ENCODE measurements at regions not wholly inside any gene's neighbourhood (a gene's known extent, or its start where the extent isn't known, plus 50 kb on each side); places are given as distances from the start of the nearest gene placed in this dataset.

DNA sequence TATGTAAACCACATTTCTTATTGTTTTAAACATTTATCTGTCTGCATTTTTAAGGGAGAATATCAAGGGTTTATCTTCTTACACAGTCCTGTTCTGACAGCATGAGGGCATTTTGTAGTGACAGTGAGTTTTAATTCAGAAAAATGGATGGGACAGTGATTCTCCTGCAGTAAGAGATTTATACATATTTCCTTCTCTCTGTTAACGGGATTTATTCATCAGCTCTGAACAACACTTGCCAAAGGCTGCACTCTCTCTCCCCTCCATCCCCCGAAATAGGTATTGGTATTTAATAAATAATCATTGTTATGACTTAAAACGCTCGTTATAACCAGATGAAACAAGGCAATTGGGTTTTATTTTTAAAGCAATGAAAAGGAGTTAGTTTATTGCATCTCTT lies 410.9 kb downstream of the STIM2 start:
- peaks cover 14% of the 10 kb centered on the region for H3K4me1 ChIP-seq (ENCODE audit: control insufficient read depth, insufficient read depth, low read length)
- H3K9me3 ChIP-seq (ENCODE audit: control insufficient read depth, low read length), result no peaks in the 10 kb centered on the region
- no peak overlapping the region for H3K4me3 ChIP-seq (ENCODE audit: low read length)
- no peaks in the 10 kb centered on the region for H3K27me3 ChIP-seq (replicated peaks; ENCODE audit: control insufficient read depth, insufficient read depth, low read length)
- H3K9ac ChIP-seq (ENCODE audit: low read length), result no peak overlapping the region
- H3K36me3 ChIP-seq (ENCODE audit: control insufficient read depth, insufficient read depth, low read length, severe bottlenecking), result no peaks in the 10 kb centered on the region
- no peak for DNase-seq (ENCODE audit: low read depth)

DNA sequence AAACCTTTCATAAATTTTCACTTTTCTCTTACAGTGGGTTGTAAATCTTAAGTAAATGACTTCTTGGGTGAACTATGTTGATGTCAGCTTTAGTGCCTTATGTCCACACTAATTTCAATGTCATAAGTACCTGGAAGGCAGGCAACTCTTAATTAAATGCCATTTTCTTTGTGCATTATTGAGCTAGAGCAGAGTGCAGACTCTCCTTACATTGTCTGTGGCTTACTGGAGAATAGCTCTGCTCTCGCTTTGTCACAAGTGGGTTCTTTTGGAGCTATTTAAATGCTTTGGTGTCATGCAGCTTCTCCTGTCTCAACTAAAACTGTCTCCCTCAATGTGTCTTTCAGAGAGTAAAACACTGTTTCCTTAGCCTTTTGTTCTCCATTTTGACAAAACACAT lies 411.6 kb downstream of the STIM2 start:
- no peak for DNase-seq (ENCODE audit: low read depth)
- Histone ChIP-seq H3K9ac (ENCODE audit: low read length) (no peak overlapping the region), H3K4me1 (ENCODE audit: control insufficient read depth, insufficient read depth, low read length) (peaks cover 7% of the 10 kb centered on the region)

DNA sequence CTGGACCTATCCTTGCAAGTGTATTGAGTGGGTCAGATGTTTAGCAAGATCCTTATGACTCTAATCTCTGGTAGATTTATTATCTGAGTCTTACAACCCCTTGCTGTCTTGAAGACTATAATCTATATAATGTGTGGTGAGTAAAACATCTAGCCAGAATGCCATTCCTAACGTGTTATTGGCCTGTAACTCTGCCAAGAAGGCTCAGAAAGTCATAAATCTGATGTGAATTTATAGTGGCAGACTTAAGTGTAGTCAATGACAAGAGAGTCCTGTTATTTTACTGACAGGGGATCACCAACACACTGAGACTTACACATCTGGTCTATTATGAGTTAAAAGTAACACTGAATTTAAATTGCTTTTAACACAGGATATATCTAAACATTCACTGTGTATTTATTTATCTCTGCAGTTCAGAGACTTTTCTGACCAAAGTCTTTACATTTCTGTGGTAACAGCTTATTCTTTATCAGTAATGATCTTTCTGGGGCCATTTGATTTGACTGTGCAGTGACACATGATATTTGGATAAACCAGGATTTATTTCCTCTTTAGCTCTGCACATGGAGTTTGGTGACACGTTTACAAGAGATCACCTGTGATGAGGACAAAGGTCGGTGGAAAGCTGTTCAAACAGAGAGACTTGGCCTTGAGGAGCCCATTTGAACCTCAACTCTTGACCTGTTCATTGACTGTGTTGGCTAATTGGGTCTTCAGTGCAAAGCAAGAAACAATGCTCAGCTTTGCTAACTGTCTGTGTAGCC lies 415.8 kb downstream of the STIM2 start:
- no peaks in the 10 kb centered on the region for H3K27me3 ChIP-seq (replicated peaks; ENCODE audit: control insufficient read depth, insufficient read depth, low read length)
- H3K9ac ChIP-seq (ENCODE audit: low read length), result no peak overlapping the region
- no peak for DNase-seq (ENCODE audit: low read depth)
- H3K4me1 ChIP-seq (ENCODE audit: control insufficient read depth, insufficient read depth, low read length), result no peaks in the 10 kb centered on the region
- no peaks in the 10 kb centered on the region for H3K36me3 ChIP-seq (ENCODE audit: control insufficient read depth, insufficient read depth, low read length, severe bottlenecking)
- H3K4me3 ChIP-seq (ENCODE audit: low read length), result no peak overlapping the region
- H3K9me3 ChIP-seq (ENCODE audit: control insufficient read depth, low read length), result no peaks in the 10 kb centered on the region

More for the DNA sequence above, 411.6 kb downstream of the STIM2 start:
- H3K4me3 ChIP-seq (ENCODE audit: low read length), result no peak overlapping the region
- no peaks in the 10 kb centered on the region for H3K27me3 ChIP-seq (replicated peaks; ENCODE audit: control insufficient read depth, insufficient read depth, low read length)
- H3K36me3 ChIP-seq (ENCODE audit: control insufficient read depth, insufficient read depth, low read length, severe bottlenecking), result no peaks in the 10 kb centered on the region
- no peaks in the 10 kb centered on the region for H3K9me3 ChIP-seq (ENCODE audit: control insufficient read depth, low read length)

DNA sequence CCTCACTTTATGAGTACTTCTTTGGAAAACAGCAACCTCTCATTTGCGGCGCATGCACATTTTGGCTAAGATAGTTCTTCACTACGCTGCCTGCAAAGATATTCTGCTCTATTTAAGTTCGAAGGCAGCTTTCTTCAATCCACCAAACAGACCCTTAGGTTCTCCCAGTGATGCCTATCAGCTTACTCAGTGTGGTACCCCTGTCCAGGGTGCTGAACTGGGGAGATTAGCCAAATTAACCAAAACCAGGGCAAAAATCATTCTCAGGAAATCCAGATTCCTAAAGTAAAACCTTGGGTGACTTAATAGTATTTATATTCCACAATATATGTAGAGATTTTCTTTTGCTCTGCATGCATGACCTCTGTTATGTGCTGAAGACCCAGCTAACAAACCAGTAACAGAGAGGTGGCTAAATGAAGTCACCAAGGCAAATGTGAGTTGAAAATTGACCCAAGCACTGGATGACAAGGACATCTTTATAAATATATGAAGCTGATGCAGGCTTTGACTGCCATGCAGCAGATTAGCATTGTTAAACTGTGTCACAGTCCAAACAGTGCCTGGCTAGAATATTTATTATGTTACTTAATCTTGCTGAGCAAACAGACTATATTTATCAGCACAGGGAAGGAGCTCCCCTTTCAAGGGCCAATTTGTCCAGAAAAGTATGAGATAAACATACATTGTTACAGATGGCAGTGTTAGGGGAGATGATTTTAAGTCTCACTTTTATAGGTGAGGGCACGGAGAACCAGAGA lies 418.2 kb downstream of the STIM2 start:
- DNase-seq (ENCODE audit: low read depth), result peak; percentile 23
- Histone ChIP-seq H3K36me3 (ENCODE audit: control insufficient read depth, insufficient read depth, low read length, severe bottlenecking) (no peaks in the 10 kb centered on the region), H3K9me3 (ENCODE audit: control insufficient read depth, low read length) (no peaks in the 10 kb centered on the region), H3K27me3 (replicated peaks; ENCODE audit: control insufficient read depth, insufficient read depth, low read length) (no peaks in the 10 kb centered on the region), H3K4me3 (ENCODE audit: low read length) (no peak overlapping the region), H3K9ac (ENCODE audit: low read length) (no peak overlapping the region), H3K4me1 (ENCODE audit: control insufficient read depth, insufficient read depth, low read length) (no peaks in the 10 kb centered on the region)

DNA sequence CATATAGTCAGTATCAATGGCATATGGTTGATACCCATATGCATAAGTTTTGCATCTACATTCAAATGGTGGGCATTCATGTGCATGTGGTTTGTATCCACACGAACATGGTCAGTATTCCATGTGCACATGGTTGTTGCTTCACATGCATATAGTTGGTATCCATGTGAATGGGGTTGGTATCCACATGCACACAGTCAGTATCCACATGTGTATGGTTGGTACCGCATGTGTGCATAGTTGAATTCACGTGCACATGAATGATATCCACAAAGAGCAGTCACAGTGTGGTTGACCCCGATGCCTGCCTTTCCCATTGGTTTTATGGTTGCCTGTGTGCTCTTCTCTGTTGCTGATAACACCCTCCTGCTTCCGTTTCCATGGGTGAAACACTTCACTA lies 427.9 kb downstream of the STIM2 start:
- Histone ChIP-seq H3K36me3 (ENCODE audit: control insufficient read depth, insufficient read depth, low read length, severe bottlenecking) (no peaks in the 10 kb centered on the region), H3K4me3 (ENCODE audit: low read length) (no peak overlapping the region)

DNA sequence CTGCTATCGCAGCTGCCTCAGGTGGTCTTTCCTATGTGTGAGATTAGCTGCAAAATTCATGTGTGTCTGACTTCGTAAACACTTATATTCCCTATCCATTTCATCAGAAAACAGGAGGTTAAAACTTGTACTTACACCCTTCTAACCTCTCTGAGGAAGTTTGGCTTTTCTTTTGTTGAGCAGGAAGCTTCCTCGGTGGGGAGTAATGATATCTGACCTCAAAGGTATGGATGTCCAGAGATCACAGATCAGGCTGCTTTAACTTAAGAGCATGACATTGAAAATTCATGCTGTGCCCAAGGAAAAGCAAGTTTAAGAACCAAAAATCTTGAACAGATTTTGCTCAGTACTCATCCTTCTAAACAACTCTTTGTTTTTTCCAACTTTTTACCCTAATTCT lies 429.1 kb downstream of the STIM2 start:
- Histone ChIP-seq H3K27me3 (replicated peaks; ENCODE audit: control insufficient read depth, insufficient read depth, low read length) (no peaks in the 10 kb centered on the region), H3K9me3 (ENCODE audit: control insufficient read depth, low read length) (no peaks in the 10 kb centered on the region), H3K4me1 (ENCODE audit: control insufficient read depth, insufficient read depth, low read length) (no peaks in the 10 kb centered on the region), H3K4me3 (ENCODE audit: low read length) (no peak overlapping the region), H3K36me3 (ENCODE audit: control insufficient read depth, insufficient read depth, low read length, severe bottlenecking) (no peaks in the 10 kb centered on the region), H3K9ac (ENCODE audit: low read length) (no peak overlapping the region)
- DNase-seq (ENCODE audit: low read depth), result no peak

More for the DNA sequence above, 427.9 kb downstream of the STIM2 start:
- Histone ChIP-seq H3K9ac (ENCODE audit: low read length) (no peak overlapping the region), H3K9me3 (ENCODE audit: control insufficient read depth, low read length) (no peaks in the 10 kb centered on the region), H3K27me3 (replicated peaks; ENCODE audit: control insufficient read depth, insufficient read depth, low read length) (no peaks in the 10 kb centered on the region), H3K4me1 (ENCODE audit: control insufficient read depth, insufficient read depth, low read length) (no peaks in the 10 kb centered on the region)
- no peak for DNase-seq (ENCODE audit: low read depth)

DNA sequence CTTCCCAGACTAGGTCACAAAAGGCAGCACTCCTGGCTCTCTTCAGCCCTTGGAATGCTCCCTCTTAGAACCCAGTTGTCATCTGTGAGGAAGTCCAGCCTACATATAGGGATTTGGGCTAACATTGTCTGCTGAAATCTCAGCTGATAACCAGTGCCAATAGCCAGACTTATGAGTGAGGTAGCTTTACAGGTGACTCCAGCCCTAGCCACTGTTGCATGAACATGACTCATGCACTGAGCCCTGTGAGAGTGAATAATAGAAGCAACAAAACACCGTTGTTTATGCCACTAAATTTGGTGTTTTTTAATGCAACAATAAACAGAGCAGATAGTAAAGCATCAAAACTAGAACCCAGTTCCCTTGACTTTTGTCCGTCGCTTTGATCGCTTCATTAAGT lies 433.2 kb downstream of the STIM2 start:
- Histone ChIP-seq H3K36me3 (ENCODE audit: control insufficient read depth, insufficient read depth, low read length, severe bottlenecking) (no peaks in the 10 kb centered on the region), H3K27me3 (replicated peaks; ENCODE audit: control insufficient read depth, insufficient read depth, low read length) (no peaks in the 10 kb centered on the region), H3K4me3 (ENCODE audit: low read length) (no peak overlapping the region), H3K4me1 (ENCODE audit: control insufficient read depth, insufficient read depth, low read length) (no peaks in the 10 kb centered on the region), H3K9me3 (ENCODE audit: control insufficient read depth, low read length) (no peaks in the 10 kb centered on the region), H3K9ac (ENCODE audit: low read length) (no peak overlapping the region)
- DNase-seq (ENCODE audit: low read depth), result no peak

DNA sequence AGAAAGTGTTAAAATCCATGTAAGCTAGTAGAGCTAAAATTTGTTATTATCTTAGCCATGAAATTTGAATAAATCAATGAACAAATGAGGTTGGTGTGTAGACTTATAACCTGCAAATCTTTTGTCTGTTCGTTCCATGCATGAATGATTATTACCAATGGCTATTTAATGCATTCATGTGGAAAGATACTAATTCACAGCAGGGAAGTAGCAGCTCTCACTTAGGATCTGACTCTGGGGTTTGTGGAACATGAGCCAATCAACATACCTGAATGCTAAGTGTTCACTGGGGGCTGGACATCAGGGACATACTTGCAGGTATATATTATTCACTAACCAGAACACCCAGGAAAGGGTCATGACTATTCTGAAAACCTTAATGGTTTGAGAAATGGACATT lies 444.1 kb downstream of the STIM2 start:
- no peaks in the 10 kb centered on the region for H3K27me3 ChIP-seq (replicated peaks; ENCODE audit: control insufficient read depth, insufficient read depth, low read length)

DNA sequence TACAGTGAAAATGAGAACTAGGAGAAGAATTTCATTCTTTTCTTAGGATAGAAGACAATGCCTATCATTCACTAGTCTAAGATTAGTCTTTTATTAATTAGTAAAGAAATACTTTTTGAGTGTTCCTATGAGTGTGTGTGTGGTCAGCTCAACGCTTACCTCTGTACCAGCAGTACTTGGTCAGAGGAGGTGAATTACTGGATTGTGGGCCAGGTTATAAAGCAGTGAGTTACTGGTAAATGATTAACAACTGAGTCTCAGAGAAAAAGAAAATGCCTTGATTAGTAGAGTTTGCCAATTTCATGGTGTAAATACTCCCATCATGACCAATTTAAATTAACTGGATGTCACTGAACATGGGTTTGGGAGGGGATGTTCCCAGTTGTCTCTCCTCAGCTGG lies 444.6 kb downstream of the STIM2 start:
- no peaks in the 10 kb centered on the region for H3K27me3 ChIP-seq (replicated peaks; ENCODE audit: control insufficient read depth, insufficient read depth, low read length)
- H3K4me3 ChIP-seq (ENCODE audit: low read length), result no peak overlapping the region
- peaks cover 15% of the 10 kb centered on the region for H3K9me3 ChIP-seq (ENCODE audit: control insufficient read depth, low read length)
- no peaks in the 10 kb centered on the region for H3K4me1 ChIP-seq (ENCODE audit: control insufficient read depth, insufficient read depth, low read length)
- no peak for DNase-seq (ENCODE audit: low read depth)
- no peak overlapping the region for H3K9ac ChIP-seq (ENCODE audit: low read length)
- no peaks in the 10 kb centered on the region for H3K36me3 ChIP-seq (ENCODE audit: control insufficient read depth, insufficient read depth, low read length, severe bottlenecking)

More for the DNA sequence above, 444.1 kb downstream of the STIM2 start:
- DNase-seq (ENCODE audit: low read depth), result no peak
- Histone ChIP-seq H3K36me3 (ENCODE audit: control insufficient read depth, insufficient read depth, low read length, severe bottlenecking) (no peaks in the 10 kb centered on the region), H3K9ac (ENCODE audit: low read length) (no peak overlapping the region), H3K9me3 (ENCODE audit: control insufficient read depth, low read length) (peaks cover 15% of the 10 kb centered on the region), H3K4me1 (ENCODE audit: control insufficient read depth, insufficient read depth, low read length) (no peaks in the 10 kb centered on the region), H3K4me3 (ENCODE audit: low read length) (no peak overlapping the region)

DNA sequence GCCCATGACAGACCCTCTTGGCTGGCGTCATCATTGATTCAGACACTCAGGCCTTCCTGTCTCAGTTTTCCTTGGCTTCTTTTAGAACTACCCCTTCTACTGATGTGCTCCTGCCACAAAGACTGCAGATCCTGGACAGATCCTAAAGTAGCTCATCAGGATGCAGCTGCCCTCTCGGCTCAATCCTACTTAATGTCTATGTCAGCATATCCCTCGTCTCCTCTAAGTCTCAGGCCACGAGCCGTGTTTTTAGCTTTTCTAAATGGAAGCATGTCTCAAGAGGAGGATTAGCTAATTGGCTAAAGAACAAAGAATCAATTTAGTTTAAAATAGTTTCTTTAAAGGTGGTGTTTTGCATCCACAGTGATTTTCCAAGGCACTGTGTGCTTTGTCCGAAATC lies 447.7 kb downstream of the STIM2 start:
- H3K4me3 ChIP-seq (ENCODE audit: low read length), result no peak overlapping the region
- no peak for DNase-seq (ENCODE audit: low read depth)
- no peaks in the 10 kb centered on the region for H3K36me3 ChIP-seq (ENCODE audit: control insufficient read depth, insufficient read depth, low read length, severe bottlenecking)
- no peaks in the 10 kb centered on the region for H3K27me3 ChIP-seq (replicated peaks; ENCODE audit: control insufficient read depth, insufficient read depth, low read length)
- no peak overlapping the region for H3K9ac ChIP-seq (ENCODE audit: low read length)
- no peaks in the 10 kb centered on the region for H3K4me1 ChIP-seq (ENCODE audit: control insufficient read depth, insufficient read depth, low read length)
- no peaks in the 10 kb centered on the region for H3K9me3 ChIP-seq (ENCODE audit: control insufficient read depth, low read length)

DNA sequence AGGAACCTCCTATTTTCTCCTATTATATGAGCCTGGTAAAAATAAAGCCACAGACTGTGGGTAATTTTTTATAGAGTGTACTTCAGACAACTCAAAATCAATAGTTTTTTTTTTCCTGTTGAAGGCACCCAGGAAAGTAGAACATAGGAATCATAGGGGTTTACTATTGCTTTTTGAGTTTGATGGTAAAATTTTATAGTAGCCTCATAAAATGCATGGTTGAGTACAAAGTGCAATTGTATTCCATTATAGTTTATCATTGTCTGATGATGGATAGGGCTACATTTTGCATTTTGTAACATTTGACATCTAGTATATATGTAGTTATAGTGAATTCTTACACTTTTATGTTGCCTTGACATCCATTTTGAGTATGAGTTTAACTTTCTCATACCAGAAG lies 455.0 kb downstream of the STIM2 start:
- Histone ChIP-seq H3K27me3 (replicated peaks; ENCODE audit: control insufficient read depth, insufficient read depth, low read length) (no peaks in the 10 kb centered on the region), H3K9ac (ENCODE audit: low read length) (no peak overlapping the region), H3K36me3 (ENCODE audit: control insufficient read depth, insufficient read depth, low read length, severe bottlenecking) (no peaks in the 10 kb centered on the region), H3K4me3 (ENCODE audit: low read length) (no peak overlapping the region), H3K4me1 (ENCODE audit: control insufficient read depth, insufficient read depth, low read length) (no peaks in the 10 kb centered on the region), H3K9me3 (ENCODE audit: control insufficient read depth, low read length) (no peaks in the 10 kb centered on the region)
- DNase-seq (ENCODE audit: low read depth), result no peak

All from adipocyte (in vitro differentiated cells).